HepG2 (cell line): ENCODE measurements at regions not wholly inside any gene's neighbourhood (a gene's known extent, or its start where the extent isn't known, plus 50 kb on each side); places are given as distances from the start of the nearest gene placed in this dataset.
A peak's percentile ranks its signal among the peaks of the same experiment; 100 is the strongest.

Source experiments
- DMAP1 ChIP-seq: IDR thresholded peaks from 2 replicates; pipeline ENCODE4 v1.6.1; 2016
- ELF4 ChIP-seq: sonication (generic); formaldehyde crosslinking; IDR thresholded peaks from 2 replicates; pipeline ENCODE4 v1.5.0; 2020; ENCODE audit warnings: missing genetic modification reagents, mild to moderate bottlenecking, moderate library complexity, borderline replicate concordance
- HNF4A ChIP-seq: sonication (generic); formaldehyde crosslinking; IDR thresholded peaks from 2 replicates; pipeline ENCODE4 v1.4.0; 2020; ENCODE audit warnings: missing genetic modification reagents
- KAT2B ChIP-seq: fragments of 150-350 bp; IDR thresholded peaks from 2 replicates; pipeline ENCODE4 v1.6.1; 2014; ENCODE audit warnings: low read depth, low read length, borderline replicate concordance
- MIER2 ChIP-seq: IDR thresholded peaks from 2 replicates; pipeline ENCODE4 v1.6.1; 2016; ENCODE audit warnings: missing biosample characterization, missing genetic modification reagents
- POLR2AphosphoS5 ChIP-seq: IDR thresholded peaks from 2 replicates; pipeline ENCODE4 v1.6.1; 2012; ENCODE audit warnings: low read depth, low read length
- PRDM10 ChIP-seq: sonication (generic); formaldehyde crosslinking; IDR thresholded peaks from 2 replicates; pipeline ENCODE4 v1.4.0; 2020; ENCODE audit warnings: low read depth, missing genetic modification reagents
- ZBTB25 ChIP-seq: IDR thresholded peaks from 2 replicates; pipeline ENCODE4 v1.6.1; 2018; ENCODE audit warnings: missing genetic modification reagents
- ZBTB33 ChIP-seq: sonication (generic); formaldehyde crosslinking; IDR thresholded peaks from 2 replicates; pipeline ENCODE4 v1.4.0; 2020; ENCODE audit warnings: missing genetic modification reagents
- ZNF510 ChIP-seq: sonication (generic); formaldehyde crosslinking; IDR thresholded peaks from 2 replicates; pipeline ENCODE4 v1.4.0; 2020; ENCODE audit warnings: low read depth, mild to moderate bottlenecking, missing genetic modification reagents
- ZNF546 ChIP-seq: sonication (generic); formaldehyde crosslinking; conservative IDR thresholded peaks from 2 replicates; pipeline ENCODE4 v1.8.1; 2023; ENCODE audit warnings: mild to moderate bottlenecking, missing genetic modification reagents
- ZSCAN9 ChIP-seq: IDR thresholded peaks from 2 replicates; pipeline ENCODE4 v1.6.1; 2016; ENCODE audit warnings: borderline replicate concordance
- TF ChIP-seq, protein P1 (sequence below): sonication (generic); formaldehyde crosslinking; IDR thresholded peaks from 2 replicates; pipeline ENCODE4 v1.4.0; 2020; ENCODE audit warnings: missing genetic modification reagents
- TF ChIP-seq, protein P2 (sequence below): sonication (generic); formaldehyde crosslinking; IDR thresholded peaks from 2 replicates; pipeline ENCODE4 v1.4.0; 2020; ENCODE audit warnings: mild to moderate bottlenecking, missing genetic modification reagents
- TF ChIP-seq, protein P3 (sequence below): sonication (generic); formaldehyde crosslinking; IDR thresholded peaks from 2 replicates; pipeline ENCODE4 v1.5.0; 2020; ENCODE audit warnings: missing genetic modification reagents, mild to moderate bottlenecking, borderline replicate concordance
- TF ChIP-seq, protein P4 (sequence below): sonication (generic); formaldehyde crosslinking; IDR thresholded peaks from 2 replicates; pipeline ENCODE4 v1.5.0; 2020; ENCODE audit warnings: missing genetic modification reagents, mild to moderate bottlenecking, borderline replicate concordance

GRCh38 chrX:38919853-38920528 lies 118.7 kb downstream of the MID1IP1 start (continued):
- TF ChIP-seq, protein P1, sequence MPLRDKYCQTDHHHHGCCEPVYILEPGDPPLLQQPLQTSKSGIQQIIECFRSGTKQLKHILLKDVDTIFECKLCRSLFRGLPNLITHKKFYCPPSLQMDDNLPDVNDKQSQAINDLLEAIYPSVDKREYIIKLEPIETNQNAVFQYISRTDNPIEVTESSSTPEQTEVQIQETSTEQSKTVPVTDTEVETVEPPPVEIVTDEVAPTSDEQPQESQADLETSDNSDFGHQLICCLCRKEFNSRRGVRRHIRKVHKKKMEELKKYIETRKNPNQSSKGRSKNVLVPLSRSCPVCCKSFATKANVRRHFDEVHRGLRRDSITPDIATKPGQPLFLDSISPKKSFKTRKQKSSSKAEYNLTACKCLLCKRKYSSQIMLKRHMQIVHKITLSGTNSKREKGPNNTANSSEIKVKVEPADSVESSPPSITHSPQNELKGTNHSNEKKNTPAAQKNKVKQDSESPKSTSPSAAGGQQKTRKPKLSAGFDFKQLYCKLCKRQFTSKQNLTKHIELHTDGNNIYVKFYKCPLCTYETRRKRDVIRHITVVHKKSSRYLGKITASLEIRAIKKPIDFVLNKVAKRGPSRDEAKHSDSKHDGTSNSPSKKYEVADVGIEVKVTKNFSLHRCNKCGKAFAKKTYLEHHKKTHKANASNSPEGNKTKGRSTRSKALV = no peak
- TF ChIP-seq ZNF510 = no peak
- TF ChIP-seq, protein P2, sequence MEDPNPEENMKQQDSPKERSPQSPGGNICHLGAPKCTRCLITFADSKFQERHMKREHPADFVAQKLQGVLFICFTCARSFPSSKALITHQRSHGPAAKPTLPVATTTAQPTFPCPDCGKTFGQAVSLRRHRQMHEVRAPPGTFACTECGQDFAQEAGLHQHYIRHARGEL (CRISPR knock-in tag) = no peak
- TF ChIP-seq ZBTB25 (CRISPR knock-in tag) = no peak
- TF ChIP-seq PRDM10 = no peak
- TF ChIP-seq ELF4 (CRISPR knock-in tag) = no peak
- TF ChIP-seq ZNF546 (CRISPR knock-in tag) = no peak
- TF ChIP-seq, protein P3, sequence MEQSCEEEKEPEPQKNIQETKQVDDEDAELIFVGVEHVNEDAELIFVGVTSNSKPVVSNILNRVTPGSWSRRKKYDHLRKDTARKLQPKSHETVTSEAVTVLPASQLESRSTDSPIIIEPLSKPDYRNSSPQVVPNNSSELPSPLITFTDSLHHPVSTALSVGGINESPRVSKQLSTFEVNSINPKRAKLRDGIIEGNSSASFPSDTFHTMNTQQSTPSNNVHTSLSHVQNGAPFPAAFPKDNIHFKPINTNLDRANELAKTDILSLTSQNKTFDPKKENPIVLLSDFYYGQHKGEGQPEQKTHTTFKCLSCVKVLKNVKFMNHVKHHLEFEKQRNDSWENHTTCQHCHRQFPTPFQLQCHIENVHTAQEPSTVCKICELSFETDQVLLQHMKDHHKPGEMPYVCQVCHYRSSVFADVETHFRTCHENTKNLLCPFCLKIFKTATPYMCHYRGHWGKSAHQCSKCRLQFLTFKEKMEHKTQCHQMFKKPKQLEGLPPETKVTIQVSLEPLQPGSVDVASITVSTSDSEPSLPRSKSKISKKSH (CRISPR knock-in tag) = no peak
- TF ChIP-seq HNF4A = peak; percentile 43
- TF ChIP-seq ZBTB33 (CRISPR knock-in tag) = no peak
- TF ChIP-seq KAT2B = peak; percentile 55; the same call in 1 of the 2 replicates
- no peak for TF ChIP-seq MIER2 (CRISPR knock-in tag)
- TF ChIP-seq ZSCAN9 (CRISPR knock-in tag) = no peak
- TF ChIP-seq POLR2AphosphoS5 = no peak
- TF ChIP-seq DMAP1 = no peak
- TF ChIP-seq, protein P4, sequence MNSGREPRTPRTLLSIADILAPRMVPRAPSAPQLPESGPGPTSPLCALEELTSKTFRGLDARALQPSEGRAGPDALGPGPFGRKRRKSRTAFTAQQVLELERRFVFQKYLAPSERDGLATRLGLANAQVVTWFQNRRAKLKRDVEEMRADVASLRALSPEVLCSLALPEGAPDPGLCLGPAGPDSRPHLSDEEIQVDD (CRISPR knock-in tag) = no peak
